ENCODE measurements at regions not wholly inside any gene's neighbourhood (a gene's known extent, or its start where the extent isn't known, plus 50 kb on each side); places are given as distances from the start of the nearest gene placed in this dataset.

- ChIA-PET POLR2A (no interaction called here), CTCF (interaction anchor here (0.6 to 1.3 kb wide), 3 partner anchors 31 to 741 kb away, joined by 3 to 4 read pairs (median 3); no protein-coding TSS in a partner anchor)
- no peak overlapping the region for H3K4me3 ChIP-seq (ENCODE audit: low read depth, low read length)
- no peaks in the 10 kb centered on the region for H3K9me3 ChIP-seq (ENCODE audit: control insufficient read depth, insufficient read depth, low read depth, low read length)
- TF ChIP-seq ZFP41 (tag by site-specific recombination; IDR thresholded peaks at IDR 0.05; ENCODE audit: borderline replicate concordance) (no peak), ZFP37 (tag by site-specific recombination; IDR thresholded peaks at IDR 0.05) (no peak), AEBP2 (tag by site-specific recombination; IDR thresholded peaks at IDR 0.05; ENCODE audit: borderline replicate concordance) (no peak), TRIM28 (IDR thresholded peaks at IDR 0.05; ENCODE audit: borderline replicate concordance, low read length) (no peak), WT1 (tag by site-specific recombination; IDR thresholded peaks at IDR 0.05) (no peak), ZNF140 (tag by site-specific recombination; IDR thresholded peaks at IDR 0.05) (no peak), ZNF529 (tag by site-specific recombination; IDR thresholded peaks at IDR 0.05; ENCODE audit: insufficient replicate concordance) (no peak)
- TF ChIP-seq, protein P1, sequence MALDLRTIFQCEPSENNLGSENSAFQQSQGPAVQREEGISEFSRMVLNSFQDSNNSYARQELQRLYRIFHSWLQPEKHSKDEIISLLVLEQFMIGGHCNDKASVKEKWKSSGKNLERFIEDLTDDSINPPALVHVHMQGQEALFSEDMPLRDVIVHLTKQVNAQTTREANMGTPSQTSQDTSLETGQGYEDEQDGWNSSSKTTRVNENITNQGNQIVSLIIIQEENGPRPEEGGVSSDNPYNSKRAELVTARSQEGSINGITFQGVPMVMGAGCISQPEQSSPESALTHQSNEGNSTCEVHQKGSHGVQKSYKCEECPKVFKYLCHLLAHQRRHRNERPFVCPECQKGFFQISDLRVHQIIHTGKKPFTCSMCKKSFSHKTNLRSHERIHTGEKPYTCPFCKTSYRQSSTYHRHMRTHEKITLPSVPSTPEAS (tag by site-specific recombination; IDR thresholded peaks at IDR 0.05) = no peak
- no peaks in the 10 kb centered on the region for H3K4me1 ChIP-seq (ENCODE audit: control insufficient read depth, insufficient read depth, low read length)
- H3K27ac ChIP-seq (ENCODE audit: extremely low read depth, low read depth, low read length) = no peak overlapping the region
- no peaks in the 10 kb centered on the region for H3K36me3 ChIP-seq (ENCODE audit: control insufficient read depth in 2 of 2, insufficient read depth in 1 of 2, low read length in 2 of 2)
Observed at GRCh38 chr4:22240814-22241213, 275.1 kb downstream of the ADGRA3 start.

DNA sequence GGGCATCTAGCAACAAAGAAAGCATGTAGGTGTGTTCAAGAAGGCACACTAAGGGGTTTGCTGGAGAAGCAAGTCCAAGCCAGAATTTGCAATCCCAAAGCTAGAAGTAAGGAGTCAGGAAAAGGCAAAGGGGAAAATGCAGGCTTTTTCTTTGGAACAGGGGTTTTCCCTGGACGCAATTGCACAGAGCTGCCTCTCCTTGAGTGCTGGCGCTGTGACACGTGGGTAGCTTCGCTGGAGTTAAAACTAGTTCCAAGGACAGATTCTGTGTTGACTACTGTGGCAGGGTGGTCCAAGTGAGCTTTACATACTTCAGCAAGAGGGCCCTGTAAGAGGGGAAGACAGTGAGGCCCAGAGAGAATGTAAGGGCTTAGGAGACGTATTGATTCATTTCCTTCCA is 277.1 kb downstream of the ADGRA3 start:
- ChIA-PET CTCF (interaction anchor here (0.6 to 1.5 kb wide), 2 partner anchors 79 to 150 kb away, joined by 3 to 7 read pairs; no protein-coding TSS in a partner anchor), POLR2A (no interaction called here)
- Histone ChIP-seq H3K9me3 (ENCODE audit: control insufficient read depth, insufficient read depth, low read depth, low read length) (no peaks in the 10 kb centered on the region), H3K36me3 (ENCODE audit: control insufficient read depth in 2 of 2, insufficient read depth in 1 of 2, low read length in 2 of 2) (no peaks in the 10 kb centered on the region), H3K27ac (ENCODE audit: extremely low read depth, low read depth, low read length) (no peak overlapping the region), H3K4me3 (ENCODE audit: low read depth, low read length) (no peak overlapping the region), H3K4me1 (ENCODE audit: control insufficient read depth, insufficient read depth, low read length) (no peaks in the 10 kb centered on the region)
- TF ChIP-seq SP7 (tag by site-specific recombination; IDR thresholded peaks at IDR 0.05) (no peak), KLF17 (tag by site-specific recombination; IDR thresholded peaks at IDR 0.05) (no peak), ZNF624 (tag by site-specific recombination; IDR thresholded peaks at IDR 0.05) (no peak), IKZF3 (tag by site-specific recombination; IDR thresholded peaks at IDR 0.05) (no peak), ZNF549 (tag by site-specific recombination; IDR thresholded peaks at IDR 0.05) (no peak), AEBP2 (tag by site-specific recombination; IDR thresholded peaks at IDR 0.05; ENCODE audit: borderline replicate concordance) (no peak), TCF7L2 (IDR thresholded peaks at IDR 0.05; ENCODE audit: borderline replicate concordance, low read depth, low read length) (no peak), ZNF112 (tag by site-specific recombination; IDR thresholded peaks at IDR 0.05) (no peak), ZNF600 (tag by site-specific recombination; IDR thresholded peaks at IDR 0.05) (no peak), ZNF544 (tag by site-specific recombination; IDR thresholded peaks at IDR 0.05) (no peak), SCRT2 (tag by site-specific recombination; IDR thresholded peaks at IDR 0.05) (no peak), ZNF791 (tag by site-specific recombination; IDR thresholded peaks at IDR 0.05) (no peak), ZNF548 (tag by site-specific recombination; IDR thresholded peaks at IDR 0.05) (no peak), ZNF529 (tag by site-specific recombination; IDR thresholded peaks at IDR 0.05; ENCODE audit: insufficient replicate concordance) (no peak), ZNF362 (tag by site-specific recombination; IDR thresholded peaks at IDR 0.05) (no peak), ZNF596 (tag by site-specific recombination; IDR thresholded peaks at IDR 0.05) (no peak), GLI4 (tag by site-specific recombination; IDR thresholded peaks at IDR 0.05) (no peak)

Measured in HEK293 (cell line).